ENCODE measurements at regions not wholly inside any gene's neighbourhood (a gene's known extent, or its start where the extent isn't known, plus 50 kb on each side); places are given as distances from the start of the nearest gene placed in this dataset.

DNA sequence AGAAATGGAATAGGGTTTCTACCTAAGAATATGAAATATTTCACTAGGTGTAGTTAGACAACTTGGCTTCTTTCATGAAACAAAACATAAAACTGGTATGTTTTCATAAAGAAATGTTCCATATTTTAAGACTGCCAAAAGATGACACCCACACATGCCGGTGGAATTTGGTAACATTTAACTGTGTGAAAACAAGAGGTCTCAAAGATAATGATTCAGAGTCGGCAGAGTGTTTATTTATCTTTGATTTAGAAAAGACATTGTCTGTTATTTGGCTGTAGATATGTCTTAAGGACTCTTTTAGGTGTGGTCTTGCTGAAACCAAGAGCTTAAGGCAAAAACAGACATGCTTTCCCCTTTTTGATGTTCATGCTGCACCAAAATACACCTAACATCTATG is 63.5 kb upstream of the FN1 start:
- no peaks in the 10 kb centered on the region for H3K27me3 ChIP-seq (ENCODE audit: insufficient read depth, low read depth, low read length)
- no peaks in the 10 kb centered on the region for H3F3A ChIP-seq (ENCODE audit: insufficient read depth, low read length, poor library complexity, severe bottlenecking)
- no peak overlapping the region for H3K9ac ChIP-seq (ENCODE audit: low read length)
- H3K27ac ChIP-seq (ENCODE audit: low read length), result no peak overlapping the region
- H2AFZ ChIP-seq (ENCODE audit: low read depth, low read length), result no peak overlapping the region
- H3K4me3 ChIP-seq (ENCODE audit: low read length), result no peak overlapping the region
- H4K20me1 ChIP-seq (ENCODE audit: insufficient read depth), result no peaks in the 10 kb centered on the region
- H3K9me3 ChIP-seq (ENCODE audit: low read length), result no peaks in the 10 kb centered on the region
- H3K79me2 ChIP-seq (replicated peaks; ENCODE audit: insufficient read depth, low read length), result no peaks in the 10 kb centered on the region
- H3K36me3 ChIP-seq (ENCODE audit: insufficient read depth, low read length), result no peaks in the 10 kb centered on the region
- TF ChIP-seq SMC3 (conservative IDR thresholded peaks at IDR 0.05; ENCODE audit: poor library complexity), result no peak
- TF ChIP-seq, protein P1, sequence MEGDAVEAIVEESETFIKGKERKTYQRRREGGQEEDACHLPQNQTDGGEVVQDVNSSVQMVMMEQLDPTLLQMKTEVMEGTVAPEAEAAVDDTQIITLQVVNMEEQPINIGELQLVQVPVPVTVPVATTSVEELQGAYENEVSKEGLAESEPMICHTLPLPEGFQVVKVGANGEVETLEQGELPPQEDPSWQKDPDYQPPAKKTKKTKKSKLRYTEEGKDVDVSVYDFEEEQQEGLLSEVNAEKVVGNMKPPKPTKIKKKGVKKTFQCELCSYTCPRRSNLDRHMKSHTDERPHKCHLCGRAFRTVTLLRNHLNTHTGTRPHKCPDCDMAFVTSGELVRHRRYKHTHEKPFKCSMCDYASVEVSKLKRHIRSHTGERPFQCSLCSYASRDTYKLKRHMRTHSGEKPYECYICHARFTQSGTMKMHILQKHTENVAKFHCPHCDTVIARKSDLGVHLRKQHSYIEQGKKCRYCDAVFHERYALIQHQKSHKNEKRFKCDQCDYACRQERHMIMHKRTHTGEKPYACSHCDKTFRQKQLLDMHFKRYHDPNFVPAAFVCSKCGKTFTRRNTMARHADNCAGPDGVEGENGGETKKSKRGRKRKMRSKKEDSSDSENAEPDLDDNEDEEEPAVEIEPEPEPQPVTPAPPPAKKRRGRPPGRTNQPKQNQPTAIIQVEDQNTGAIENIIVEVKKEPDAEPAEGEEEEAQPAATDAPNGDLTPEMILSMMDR (IDR thresholded peaks at IDR 0.05; ENCODE audit: poor library complexity, severe bottlenecking), result no peak
- TF ChIP-seq, protein P2, sequence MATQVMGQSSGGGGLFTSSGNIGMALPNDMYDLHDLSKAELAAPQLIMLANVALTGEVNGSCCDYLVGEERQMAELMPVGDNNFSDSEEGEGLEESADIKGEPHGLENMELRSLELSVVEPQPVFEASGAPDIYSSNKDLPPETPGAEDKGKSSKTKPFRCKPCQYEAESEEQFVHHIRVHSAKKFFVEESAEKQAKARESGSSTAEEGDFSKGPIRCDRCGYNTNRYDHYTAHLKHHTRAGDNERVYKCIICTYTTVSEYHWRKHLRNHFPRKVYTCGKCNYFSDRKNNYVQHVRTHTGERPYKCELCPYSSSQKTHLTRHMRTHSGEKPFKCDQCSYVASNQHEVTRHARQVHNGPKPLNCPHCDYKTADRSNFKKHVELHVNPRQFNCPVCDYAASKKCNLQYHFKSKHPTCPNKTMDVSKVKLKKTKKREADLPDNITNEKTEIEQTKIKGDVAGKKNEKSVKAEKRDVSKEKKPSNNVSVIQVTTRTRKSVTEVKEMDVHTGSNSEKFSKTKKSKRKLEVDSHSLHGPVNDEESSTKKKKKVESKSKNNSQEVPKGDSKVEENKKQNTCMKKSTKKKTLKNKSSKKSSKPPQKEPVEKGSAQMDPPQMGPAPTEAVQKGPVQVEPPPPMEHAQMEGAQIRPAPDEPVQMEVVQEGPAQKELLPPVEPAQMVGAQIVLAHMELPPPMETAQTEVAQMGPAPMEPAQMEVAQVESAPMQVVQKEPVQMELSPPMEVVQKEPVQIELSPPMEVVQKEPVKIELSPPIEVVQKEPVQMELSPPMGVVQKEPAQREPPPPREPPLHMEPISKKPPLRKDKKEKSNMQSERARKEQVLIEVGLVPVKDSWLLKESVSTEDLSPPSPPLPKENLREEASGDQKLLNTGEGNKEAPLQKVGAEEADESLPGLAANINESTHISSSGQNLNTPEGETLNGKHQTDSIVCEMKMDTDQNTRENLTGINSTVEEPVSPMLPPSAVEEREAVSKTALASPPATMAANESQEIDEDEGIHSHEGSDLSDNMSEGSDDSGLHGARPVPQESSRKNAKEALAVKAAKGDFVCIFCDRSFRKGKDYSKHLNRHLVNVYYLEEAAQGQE (IDR thresholded peaks at IDR 0.05; ENCODE audit: borderline replicate concordance), result no peak
- TF ChIP-seq EZH2 (IDR thresholded peaks at IDR 0.05; ENCODE audit: borderline replicate concordance, insufficient read depth, low read length, poor library complexity, severe bottlenecking), result no peak
- no peak for TF ChIP-seq MXI1 (conservative IDR thresholded peaks at IDR 0.05; ENCODE audit: poor library complexity, severe bottlenecking)
- no peak for TF ChIP-seq RAD21 (conservative IDR thresholded peaks at IDR 0.05)
- no peak for TF ChIP-seq TAF1 (IDR thresholded peaks at IDR 0.05; ENCODE audit: low read depth)
- no peak for TF ChIP-seq POLR2AphosphoS5 (IDR thresholded peaks at IDR 0.05)
- no peak for TF ChIP-seq EP300 (conservative IDR thresholded peaks at IDR 0.05; ENCODE audit: poor library complexity, severe bottlenecking)
- H3K9me2 ChIP-seq (ENCODE audit: insufficient read depth, low read length), result no peaks in the 10 kb centered on the region
- no peak overlapping the region for H3K4me2 ChIP-seq (ENCODE audit: low read length)

DNA sequence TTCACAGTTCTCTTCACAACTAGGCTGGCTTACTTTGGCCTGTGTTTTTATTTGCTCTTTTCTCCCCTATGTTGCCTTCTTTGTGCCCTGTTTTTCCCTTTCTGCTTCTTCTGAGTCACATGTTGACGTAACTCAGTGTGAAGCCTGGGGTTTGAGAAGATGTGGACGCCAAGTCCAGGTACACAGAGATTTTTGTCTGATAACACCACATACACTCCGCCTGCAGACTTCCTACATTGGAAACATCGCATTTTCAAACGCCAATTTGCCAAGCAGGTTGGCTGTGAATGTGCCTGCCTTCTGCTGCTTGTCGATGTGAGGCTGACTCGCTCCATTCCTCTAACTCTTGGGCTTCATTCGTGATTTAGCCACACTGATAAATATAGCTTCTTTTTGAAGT is 62.6 kb upstream of the FN1 start:
- H3K4me3 ChIP-seq (ENCODE audit: low read length), result no peak overlapping the region
- H3K9me3 ChIP-seq (ENCODE audit: low read length), result no peaks in the 10 kb centered on the region
- H3K9ac ChIP-seq (ENCODE audit: low read length), result no peak overlapping the region
- no peaks in the 10 kb centered on the region for H3K27me3 ChIP-seq (ENCODE audit: insufficient read depth, low read depth, low read length)
- H2AFZ ChIP-seq (ENCODE audit: low read depth, low read length), result no peak overlapping the region
- no peak overlapping the region for H3K27ac ChIP-seq (ENCODE audit: low read length)
- H3F3A ChIP-seq (ENCODE audit: insufficient read depth, low read length, poor library complexity, severe bottlenecking), result no peaks in the 10 kb centered on the region
- no peaks in the 10 kb centered on the region for H3K36me3 ChIP-seq (ENCODE audit: insufficient read depth, low read length)
- no peak overlapping the region for H3K4me2 ChIP-seq (ENCODE audit: low read length)
- no peaks in the 10 kb centered on the region for H3K79me2 ChIP-seq (replicated peaks; ENCODE audit: insufficient read depth, low read length)
- H3K9me2 ChIP-seq (ENCODE audit: insufficient read depth, low read length), result no peaks in the 10 kb centered on the region
- H4K20me1 ChIP-seq (ENCODE audit: insufficient read depth), result no peaks in the 10 kb centered on the region
- TF ChIP-seq SMC3 (conservative IDR thresholded peaks at IDR 0.05; ENCODE audit: poor library complexity) (no peak), EZH2 (IDR thresholded peaks at IDR 0.05; ENCODE audit: borderline replicate concordance, insufficient read depth, low read length, poor library complexity, severe bottlenecking) (no peak), MXI1 (conservative IDR thresholded peaks at IDR 0.05; ENCODE audit: poor library complexity, severe bottlenecking) (no peak), POLR2AphosphoS5 (IDR thresholded peaks at IDR 0.05) (no peak), RAD21 (conservative IDR thresholded peaks at IDR 0.05) (no peak), EP300 (conservative IDR thresholded peaks at IDR 0.05; ENCODE audit: poor library complexity, severe bottlenecking) (no peak), TAF1 (IDR thresholded peaks at IDR 0.05; ENCODE audit: low read depth) (no peak)
- TF ChIP-seq, protein P1 (IDR thresholded peaks at IDR 0.05; ENCODE audit: poor library complexity, severe bottlenecking), result no peak
- TF ChIP-seq, protein P2 (IDR thresholded peaks at IDR 0.05; ENCODE audit: borderline replicate concordance), result no peak

Data from neural cell (in vitro differentiated cells).